Fibroblast of skin of abdomen (primary cell): ENCODE measurements at regions not wholly inside any gene's neighbourhood (a gene's known extent, or its start where the extent isn't known, plus 50 kb on each side); places are given as distances from the start of the nearest gene placed in this dataset.
"Not testable (repeated sequence)": the region's sequence is repeated elsewhere in the genome, so short reads cannot be mapped to it uniquely, and the experiment has no call there.

Experiments used
- DNase-seq: peaks from one replicate; pipeline ENCODE4 v3.0.0-alpha.2; 2013

- DNase-seq, result peak; percentile 67
These were observed 212.4 kb upstream of the POU1F1 start for GRCh38 chr3:87488765-87489164.

GRCh38 chr3:87486635-87487034 lies 210.3 kb upstream of the POU1F1 start:
- DNase-seq, result not testable (repeated sequence)

- no peak for DNase-seq
These were observed 209.7 kb upstream of the POU1F1 start for GRCh38 chr3:87486115-87486514.

GRCh38 chr3:87478716-87479115 lies 202.3 kb upstream of the POU1F1 start:
- DNase-seq, result no peak

GRCh38 chr3:87473944-87474343 lies 197.6 kb upstream of the POU1F1 start:
- DNase-seq, result no peak

- DNase-seq, result peak; percentile 33
These were observed 192.6 kb upstream of the POU1F1 start for GRCh38 chr3:87468938-87469337.

GRCh38 chr3:87468235-87468634 lies 191.9 kb upstream of the POU1F1 start:
- no peak for DNase-seq

- DNase-seq, result no peak
These were observed 185.8 kb upstream of the POU1F1 start for GRCh38 chr3:87462228-87462627.

GRCh38 chr3:87461443-87461842 lies 185.1 kb upstream of the POU1F1 start:
- no peak for DNase-seq

GRCh38 chr3:87461036-87461435 lies 184.7 kb upstream of the POU1F1 start:
- no peak for DNase-seq

GRCh38 chr3:87448558-87448957 lies 172.2 kb upstream of the POU1F1 start:
- DNase-seq, result no peak

- DNase-seq, result no peak
These were observed 170.5 kb upstream of the POU1F1 start for GRCh38 chr3:87446849-87447387.

GRCh38 chr3:87442470-87442869 lies 166.1 kb upstream of the POU1F1 start:
- no peak for DNase-seq

- peak; percentile 77 for DNase-seq
These were observed 161.4 kb upstream of the POU1F1 start for GRCh38 chr3:87437765-87438164.

GRCh38 chr3:87436781-87437543 lies 160.6 kb upstream of the POU1F1 start:
- peak; percentile 88 for DNase-seq

- peak; percentile 44 for DNase-seq
These were observed 159.7 kb upstream of the POU1F1 start for GRCh38 chr3:87435926-87436620.

- DNase-seq, result not testable (repeated sequence)
These were observed 157.1 kb upstream of the POU1F1 start for GRCh38 chr3:87433445-87433844.

- DNase-seq, result peak; percentile 49
These were observed 150.5 kb upstream of the POU1F1 start for GRCh38 chr3:87426918-87427317.

- DNase-seq, result no peak
These were observed 148.7 kb upstream of the POU1F1 start for GRCh38 chr3:87425056-87425455.

- no peak for DNase-seq
These were observed 147.0 kb upstream of the POU1F1 start for GRCh38 chr3:87423336-87423735.

- DNase-seq, result no peak
These were observed 145.9 kb upstream of the POU1F1 start for GRCh38 chr3:87422333-87422732.

GRCh38 chr3:87420171-87420570 lies 143.8 kb upstream of the POU1F1 start:
- no peak for DNase-seq

GRCh38 chr3:87414271-87414670 lies 137.9 kb upstream of the POU1F1 start:
- DNase-seq, result peak; percentile 47

GRCh38 chr3:87413814-87414213 lies 137.4 kb upstream of the POU1F1 start:
- peak; percentile 79 for DNase-seq
